ENCODE measurements at regions not wholly inside any gene's neighbourhood (a gene's known extent, or its start where the extent isn't known, plus 50 kb on each side); places are given as distances from the start of the nearest gene placed in this dataset.

- TF ChIP-seq CTCF (conservative IDR thresholded peaks at IDR 0.05; ENCODE audit: low read depth, low read length) = no peak
- TF ChIP-seq EZH2 (IDR thresholded peaks at IDR 0.05; ENCODE audit: low read length, unreplicated experiment) = no peak
These were observed 95.6 kb upstream of the SLC14A2 start for GRCh38 chr18:45519411-45520280.

Data from PC-3 (cell line).